Hematopoietic multipotent progenitor cell treated with erythropoietin and hydrocortisone succinate and interleukin-3 and kit ligand, for 17 days (in vitro differentiated cells): ENCODE measurements at regions not wholly inside any gene's neighbourhood (a gene's known extent, or its start where the extent isn't known, plus 50 kb on each side); places are given as distances from the start of the nearest gene placed in this dataset.

ENCODE experiments used
- DNase-seq: peaks from one replicate; pipeline ENCODE4 v3.0.0-alpha.2; 2015; ENCODE audit warnings: low spot score

GRCh38 chr7:25361387-25361786 is 133.1 kb upstream of the NPVF start:
- no peak for DNase-seq

- no peak for DNase-seq
These were observed 133.6 kb upstream of the NPVF start for GRCh38 chr7:25361863-25362262.

GRCh38 chr7:25368599-25369201 is 140.4 kb upstream of the NPVF start:
- no peak for DNase-seq

- DNase-seq = no peak
These were observed 141.5 kb upstream of the NPVF start for GRCh38 chr7:25369786-25370185.

- no peak for DNase-seq
These were observed 143.7 kb upstream of the NPVF start for GRCh38 chr7:25371972-25372371.

- no peak for DNase-seq
These were observed 147.7 kb upstream of the NPVF start for GRCh38 chr7:25375805-25376600.

GRCh38 chr7:25379351-25380300 is 151.3 kb upstream of the NPVF start:
- DNase-seq = no peak

- no peak for DNase-seq
These were observed 153.7 kb upstream of the NPVF start for GRCh38 chr7:25381818-25382589.

- no peak for DNase-seq
These were observed 154.6 kb upstream of the NPVF start for GRCh38 chr7:25382869-25383268.

GRCh38 chr7:25383402-25383801 is 155.1 kb upstream of the NPVF start:
- no peak for DNase-seq

GRCh38 chr7:25384788-25385505 is 156.7 kb upstream of the NPVF start:
- DNase-seq = no peak

- DNase-seq = no peak
These were observed 157.3 kb upstream of the NPVF start for GRCh38 chr7:25385506-25386136.

GRCh38 chr7:25386311-25386744 is 158.0 kb upstream of the NPVF start:
- no peak for DNase-seq

- no peak for DNase-seq
These were observed 160.4 kb upstream of the NPVF start for GRCh38 chr7:25388681-25389080.

- no peak for DNase-seq
These were observed 161.3 kb upstream of the NPVF start for GRCh38 chr7:25389489-25390106.

- DNase-seq = no peak
These were observed 163.1 kb upstream of the NPVF start for GRCh38 chr7:25391295-25391861.

GRCh38 chr7:25391961-25392587 is 163.8 kb upstream of the NPVF start:
- DNase-seq = no peak

GRCh38 chr7:25392588-25393338 is 164.5 kb upstream of the NPVF start:
- no peak for DNase-seq

- no peak for DNase-seq
These were observed 167.7 kb upstream of the NPVF start for GRCh38 chr7:25395976-25396375.
